Esophagus squamous epithelium (tissue), 5 donors: ENCODE measurements at regions not wholly inside any gene's neighbourhood (a gene's known extent, or its start where the extent isn't known, plus 50 kb on each side); places are given as distances from the start of the nearest gene placed in this dataset.

Experiments used
- DNase-seq: peaks from one replicate; lab custom pipeline; 2025; lab: John Stamatoyannopoulos, UW
- H3K27ac ChIP-seq, 4 donors: fragments of 200-600 bp; sonication (generic); one replicate each; pipeline ENCODE4 v1.5.1; 2016 to 2019; ENCODE audit warnings: mild to moderate bottlenecking in 1 of 4
- H3K27me3 ChIP-seq, 4 donors: fragments of 200-600 bp; sonication (generic); 1 replicate in 3 of 4; 2 replicates in 1 of 4; pipeline versions ENCODE4 v1.5.1 to v1.6.0; 2017 to 2021; ENCODE audit warnings: antibody characterized with exemption in 1 of 4
- H3K36me3 ChIP-seq, 3 donors: fragments of 200-600 bp; sonication (generic); one replicate each; pipeline ENCODE4 v1.5.1; 2016 to 2019
- H3K4me1 ChIP-seq, 3 donors: fragments of 200-600 bp; sonication (generic); one replicate each; pipeline ENCODE4 v1.5.1; 2017 to 2019
- H3K4me3 ChIP-seq, 4 donors: fragments of 200-600 bp; sonication (generic); 1 replicate in 3 of 4; 2 replicates in 1 of 4; pipeline ENCODE4 v1.5.1; 2016 to 2019; ENCODE audit warnings: mild to moderate bottlenecking in 2 of 4, moderate library complexity in 1 of 4
- H3K9me3 ChIP-seq, 3 donors: fragments of 200-600 bp; sonication (generic); one replicate each; pipeline ENCODE4 v1.5.1; 2016 to 2019
- CTCF ChIP-seq, 6 experiments: fragments of 450-650 bp in 4 of 6; fragments of 200-600 bp in 2 of 6; sonication (generic) in 2 of 6; IDR thresholded peaks; one replicate each; pipeline ENCODE4 v1.5.1; 2016 to 2019; ENCODE audit warnings: antibody characterized with exemption in 6 of 6, mild to moderate bottlenecking in 4 of 6, moderate library complexity in 4 of 6
- POLR2A ChIP-seq, 4 donors: fragments of 450-650 bp; IDR thresholded peaks; one replicate each; pipeline ENCODE4 v1.6.1; 2017; ENCODE audit warnings: antibody characterized with exemption in 4 of 4, mild to moderate bottlenecking in 4 of 4, moderate library complexity in 3 of 4
- WGBS, 2 donors: methylation state at CpG; one replicate each; pipeline ENCODE4 v1.1.5; 2018; 5-methylcytosine and 5-hydroxymethylcytosine counted together
- intact Hi-C: fragments of 100-400 bp; cut with DNase I; formaldehyde crosslinking; loops from one replicate; pipeline ENCODE4 v1.15.0; 2022
- donor health status: DM: yes; HTN: yes; CAD: no.

GRCh38 chr3:5826467-5826866 is 639.0 kb downstream of the EDEM1 start:
- intact Hi-C loops: no loop called here
- no peaks in the 10 kb centered on the region for H3K27me3 ChIP-seq
- TF ChIP-seq CTCF (IDR thresholded peaks at IDR 0.05): no peak
- no peaks in the 10 kb centered on the region for H3K36me3 ChIP-seq
- no peaks in the 10 kb centered on the region for H3K9me3 ChIP-seq
- DNase-seq: no peak
- 45 to 50% methylated on average over 2 of the region's 2 CpGs for WGBS, 2 donors
- no peak overlapping the region for H3K4me3 ChIP-seq
- no peak overlapping the region for H3K27ac ChIP-seq
- no peaks in the 10 kb centered on the region for H3K4me1 ChIP-seq

GRCh38 chr3:5828251-5828650 is 640.7 kb downstream of the EDEM1 start:
- 66 to 67% methylated on average over 2 of the region's 2 CpGs for WGBS, 2 donors
- Histone ChIP-seq H3K27ac (no peak overlapping the region), H3K27me3 (no peaks in the 10 kb centered on the region), H3K4me3 (no peak overlapping the region), H3K4me1 (no peaks in the 10 kb centered on the region), H3K36me3 (no peaks in the 10 kb centered on the region), H3K9me3 (no peaks in the 10 kb centered on the region)
- TF ChIP-seq POLR2A (IDR thresholded peaks at IDR 0.05): no peak
- intact Hi-C loops: no loop called here
- DNase-seq: no peak

GRCh38 chr3:5840056-5840455 is 652.5 kb downstream of the EDEM1 start:
- no peaks in the 10 kb centered on the region for H3K36me3 ChIP-seq

GRCh38 chr3:5841599-5841998 is 654.1 kb downstream of the EDEM1 start:
- no peaks in the 10 kb centered on the region for H3K27me3 ChIP-seq
- H3K4me3 ChIP-seq: no peak overlapping the region
- WGBS, 2 donors: 50 to 51% methylated on average over 2 of the region's 2 CpGs
- DNase-seq: no peak
- H3K27ac ChIP-seq: no peak overlapping the region
- TF ChIP-seq POLR2A (IDR thresholded peaks at IDR 0.05) (no peak), CTCF (IDR thresholded peaks at IDR 0.05) (no peak)
- no peaks in the 10 kb centered on the region for H3K4me1 ChIP-seq
- peaks cover 0 to 5% (median 0%) of the 10 kb centered on the region in 3 donors for H3K9me3 ChIP-seq
- intact Hi-C loops: no loop called here
- H3K36me3 ChIP-seq: no peaks in the 10 kb centered on the region

More at GRCh38 chr3:5840056-5840455, 652.5 kb downstream of the EDEM1 start:
- TF ChIP-seq CTCF (IDR thresholded peaks at IDR 0.05) (no peak), POLR2A (IDR thresholded peaks at IDR 0.05) (no peak)
- intact Hi-C loops: no loop called here
- Histone ChIP-seq H3K27ac (no peak overlapping the region), H3K4me1 (no peaks in the 10 kb centered on the region), H3K27me3 (no peaks in the 10 kb centered on the region), H3K4me3 (no peak overlapping the region), H3K9me3 (peaks cover 0 to 5% (median 0%) of the 10 kb centered on the region in 3 donors)
- 68 to 74% methylated on average over 3 of the region's 3 CpGs for whole genome bisulfite sequencing, 2 donors
- DNase-seq: no peak

GRCh38 chr3:5846261-5846660 is 658.8 kb downstream of the EDEM1 start:
- Histone ChIP-seq H3K4me3 (no peak overlapping the region), H3K27ac (no peak overlapping the region), H3K36me3 (no peaks in the 10 kb centered on the region), H3K9me3 (no peaks in the 10 kb centered on the region), H3K4me1 (no peaks in the 10 kb centered on the region), H3K27me3 (no peaks in the 10 kb centered on the region)
- intact Hi-C loops: no loop called here
- TF ChIP-seq POLR2A (IDR thresholded peaks at IDR 0.05) (no peak), CTCF (IDR thresholded peaks at IDR 0.05) (no peak)
- WGBS, 2 donors: 50 to 53% methylated on average over 1 of the region's 1 CpG
- no peak for DNase-seq

GRCh38 chr3:5861151-5861550 is 673.6 kb downstream of the EDEM1 start:
- no peaks in the 10 kb centered on the region for H3K36me3 ChIP-seq
- no peak overlapping the region for H3K27ac ChIP-seq
- DNase-seq: no peak
- H3K27me3 ChIP-seq: no peaks in the 10 kb centered on the region
- no peaks in the 10 kb centered on the region for H3K9me3 ChIP-seq
- no peak overlapping the region for H3K4me3 ChIP-seq
- WGBS, 2 donors: 39 to 52% methylated on average over 3 of the region's 3 CpGs
- no peaks in the 10 kb centered on the region for H3K4me1 ChIP-seq
- TF ChIP-seq POLR2A (IDR thresholded peaks at IDR 0.05): no peak
- TF ChIP-seq CTCF (IDR thresholded peaks at IDR 0.05): no peak
- intact Hi-C loops: no loop called here
